Left ventricle myocardium inferior (tissue), 1 donor: ENCODE measurements at regions not wholly inside any gene's neighbourhood (a gene's known extent, or its start where the extent isn't known, plus 50 kb on each side); places are given as distances from the start of the nearest gene placed in this dataset.

ENCODE experiments used
- DNase-seq: peaks from one replicate; pipeline ENCODE4 v3.0.0-alpha.2; 2020
- H3K27ac ChIP-seq: fragments of 200-600 bp; replicated peaks from 2 replicates; pipeline ENCODE4 v1.8.0; 2021
- H3K27me3 ChIP-seq: fragments of 200-600 bp; 2 replicates; pipeline ENCODE4 v1.8.0; 2021; ENCODE audit warnings: low read depth
- H3K36me3 ChIP-seq: fragments of 200-600 bp; 2 replicates; pipeline ENCODE4 v1.8.0; 2021
- H3K4me1 ChIP-seq: fragments of 200-600 bp; 2 replicates; pipeline ENCODE4 v1.8.0; 2021
- H3K4me3 ChIP-seq: fragments of 200-600 bp; 2 replicates; pipeline ENCODE4 v1.8.0; 2021; ENCODE audit warnings: mild to moderate bottlenecking, moderate library complexity
- H3K9me3 ChIP-seq: fragments of 200-600 bp; replicated peaks from 2 replicates; pipeline ENCODE4 v1.8.0; 2021
- CTCF ChIP-seq: fragments of 200-600 bp; IDR thresholded peaks from 2 replicates; pipeline ENCODE4 v1.8.0; 2021; ENCODE audit warnings: antibody characterized with exemption, mild to moderate bottlenecking, borderline replicate concordance
- intact Hi-C: fragments of 100-400 bp; cut with micrococcal nuclease; formaldehyde crosslinking; loops from one replicate; pipeline ENCODE4 v1.11.0; 2022
- donor health status: DM: no; HTN: yes; CAD: no; lungs with severe emphysema.

- Histone ChIP-seq H3K9me3 (no peaks in the 10 kb centered on the region), H3K36me3 (no peaks in the 10 kb centered on the region), H3K27me3 (peaks cover 10% of the 10 kb centered on the region), H3K4me1 (no peaks in the 10 kb centered on the region), H3K4me3 (no peak overlapping the region), H3K27ac (no peak overlapping the region)
- TF ChIP-seq CTCF = no peak
- intact Hi-C loops = no loop called here
- no peak for DNase-seq
Measured at GRCh38 chr5:152124409-152125041, 199.9 kb upstream of the GLRA1 start.

GRCh38 chr5:152118676-152119470 is 194.2 kb upstream of the GLRA1 start:
- Histone ChIP-seq H3K36me3 (no peaks in the 10 kb centered on the region), H3K27ac (no peak overlapping the region), H3K27me3 (peaks cover 2% of the 10 kb centered on the region), H3K4me3 (no peak overlapping the region), H3K4me1 (no peaks in the 10 kb centered on the region), H3K9me3 (peaks cover 4% of the 10 kb centered on the region)
- intact Hi-C loops = no loop called here
- no peak for DNase-seq
- no peak for TF ChIP-seq CTCF

- Histone ChIP-seq H3K9me3 (peaks cover 4% of the 10 kb centered on the region), H3K4me3 (no peak overlapping the region), H3K4me1 (no peaks in the 10 kb centered on the region), H3K36me3 (no peaks in the 10 kb centered on the region), H3K27ac (no peak overlapping the region), H3K27me3 (peaks cover 2% of the 10 kb centered on the region)
- DNase-seq = no peak
- no peak for TF ChIP-seq CTCF
- intact Hi-C loops = no loop called here
Measured at GRCh38 chr5:152116934-152117333, 192.3 kb upstream of the GLRA1 start.

DNA sequence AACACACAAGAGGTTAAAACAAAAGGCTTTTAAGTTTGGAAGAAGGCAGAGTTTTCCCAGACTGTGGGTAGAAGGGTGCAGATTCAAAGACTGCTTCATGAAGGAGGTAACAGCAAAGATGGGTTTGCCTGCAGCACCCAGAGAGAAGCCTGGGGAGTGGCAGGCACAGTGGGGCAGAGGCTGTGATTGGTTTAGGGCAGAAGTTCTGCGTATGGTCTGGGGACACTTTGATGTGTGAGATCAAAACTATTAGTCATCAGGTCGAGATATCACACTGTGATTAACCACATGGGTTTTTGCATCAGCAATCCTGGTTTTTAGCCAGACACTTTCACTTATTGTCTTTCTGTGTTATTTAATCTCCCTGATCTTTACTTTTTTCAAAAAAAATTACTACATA is 188.8 kb upstream of the GLRA1 start:
- Histone ChIP-seq H3K4me1 (no peaks in the 10 kb centered on the region), H3K27me3 (peaks cover 8% of the 10 kb centered on the region), H3K27ac (no peak overlapping the region), H3K9me3 (peaks cover 4% of the 10 kb centered on the region), H3K36me3 (no peaks in the 10 kb centered on the region), H3K4me3 (no peak overlapping the region)
- intact Hi-C loops = no loop called here
- no peak for DNase-seq
- TF ChIP-seq CTCF = no peak

DNA sequence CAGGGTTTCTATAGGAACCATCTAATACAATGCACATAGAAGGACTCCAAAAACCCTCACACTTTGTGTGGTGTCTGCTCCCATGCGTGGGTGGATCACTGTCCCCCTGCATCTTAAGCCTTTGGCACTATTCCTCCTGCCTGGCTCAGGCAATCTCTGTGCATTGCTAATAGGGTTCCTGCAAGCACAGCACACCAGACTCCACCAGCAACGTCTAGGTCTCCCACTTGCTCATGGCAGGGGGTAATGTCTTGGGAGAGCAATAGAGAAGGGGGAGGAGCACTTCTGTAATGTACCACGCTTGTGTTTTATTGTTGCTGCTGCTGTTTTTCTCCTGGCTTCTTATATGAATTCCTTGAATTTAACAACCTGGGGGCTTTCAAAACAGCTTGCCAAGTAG is 182.6 kb upstream of the GLRA1 start:
- H3K9me3 ChIP-seq = no peaks in the 10 kb centered on the region
- H3K27me3 ChIP-seq = peaks cover 8% of the 10 kb centered on the region

More for the DNA sequence above, 182.6 kb upstream of the GLRA1 start:
- no peak for TF ChIP-seq CTCF
- Histone ChIP-seq H3K4me3 (no peak overlapping the region), H3K36me3 (no peaks in the 10 kb centered on the region), H3K4me1 (no peaks in the 10 kb centered on the region), H3K27ac (no peak overlapping the region)
- intact Hi-C loops = no loop called here
- DNase-seq = no peak
